ENCODE measurements at regions not wholly inside any gene's neighbourhood (a gene's known extent, or its start where the extent isn't known, plus 50 kb on each side); places are given as distances from the start of the nearest gene placed in this dataset.
"Not testable (repeated sequence)": the region's sequence is repeated elsewhere in the genome, so short reads cannot be mapped to it uniquely, and the experiment has no call there.

DNA sequence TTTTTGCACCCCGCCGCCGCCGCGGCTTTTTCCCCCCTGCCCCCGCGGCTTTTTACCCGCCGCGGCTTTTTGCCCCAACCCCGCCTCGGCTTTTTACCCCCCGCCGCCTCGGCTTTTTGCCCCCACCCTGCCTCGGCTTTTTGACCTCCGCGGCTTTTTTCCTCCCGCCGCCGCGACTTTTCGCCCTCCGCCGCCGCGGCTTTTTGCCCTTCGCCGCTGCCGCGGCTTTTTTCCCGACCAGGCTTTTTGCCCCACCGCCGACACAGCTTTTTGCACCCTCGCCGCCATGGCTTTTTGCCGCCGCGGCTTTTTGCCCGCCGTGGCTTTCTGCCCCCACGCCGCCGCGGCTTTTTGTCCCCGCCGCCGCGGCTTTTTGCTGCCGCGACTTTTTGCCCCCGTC is 137.0 kb upstream of the TP53TG3D start (continued):
- TF ChIP-seq, protein P1, sequence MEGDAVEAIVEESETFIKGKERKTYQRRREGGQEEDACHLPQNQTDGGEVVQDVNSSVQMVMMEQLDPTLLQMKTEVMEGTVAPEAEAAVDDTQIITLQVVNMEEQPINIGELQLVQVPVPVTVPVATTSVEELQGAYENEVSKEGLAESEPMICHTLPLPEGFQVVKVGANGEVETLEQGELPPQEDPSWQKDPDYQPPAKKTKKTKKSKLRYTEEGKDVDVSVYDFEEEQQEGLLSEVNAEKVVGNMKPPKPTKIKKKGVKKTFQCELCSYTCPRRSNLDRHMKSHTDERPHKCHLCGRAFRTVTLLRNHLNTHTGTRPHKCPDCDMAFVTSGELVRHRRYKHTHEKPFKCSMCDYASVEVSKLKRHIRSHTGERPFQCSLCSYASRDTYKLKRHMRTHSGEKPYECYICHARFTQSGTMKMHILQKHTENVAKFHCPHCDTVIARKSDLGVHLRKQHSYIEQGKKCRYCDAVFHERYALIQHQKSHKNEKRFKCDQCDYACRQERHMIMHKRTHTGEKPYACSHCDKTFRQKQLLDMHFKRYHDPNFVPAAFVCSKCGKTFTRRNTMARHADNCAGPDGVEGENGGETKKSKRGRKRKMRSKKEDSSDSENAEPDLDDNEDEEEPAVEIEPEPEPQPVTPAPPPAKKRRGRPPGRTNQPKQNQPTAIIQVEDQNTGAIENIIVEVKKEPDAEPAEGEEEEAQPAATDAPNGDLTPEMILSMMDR (IDR thresholded peaks at IDR 0.05) = no peak
- TF ChIP-seq, protein P2, sequence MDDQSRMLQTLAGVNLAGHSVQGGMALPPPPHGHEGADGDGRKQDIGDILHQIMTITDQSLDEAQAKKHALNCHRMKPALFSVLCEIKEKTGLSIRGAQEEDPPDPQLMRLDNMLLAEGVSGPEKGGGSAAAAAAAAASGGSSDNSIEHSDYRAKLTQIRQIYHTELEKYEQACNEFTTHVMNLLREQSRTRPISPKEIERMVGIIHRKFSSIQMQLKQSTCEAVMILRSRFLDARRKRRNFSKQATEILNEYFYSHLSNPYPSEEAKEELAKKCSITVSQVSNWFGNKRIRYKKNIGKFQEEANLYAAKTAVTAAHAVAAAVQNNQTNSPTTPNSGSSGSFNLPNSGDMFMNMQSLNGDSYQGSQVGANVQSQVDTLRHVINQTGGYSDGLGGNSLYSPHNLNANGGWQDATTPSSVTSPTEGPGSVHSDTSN (IDR thresholded peaks at IDR 0.05) = no peak
- TF ChIP-seq RXRA (IDR thresholded peaks at IDR 0.05; ENCODE audit: borderline replicate concordance, low read depth) = no peak

DNA sequence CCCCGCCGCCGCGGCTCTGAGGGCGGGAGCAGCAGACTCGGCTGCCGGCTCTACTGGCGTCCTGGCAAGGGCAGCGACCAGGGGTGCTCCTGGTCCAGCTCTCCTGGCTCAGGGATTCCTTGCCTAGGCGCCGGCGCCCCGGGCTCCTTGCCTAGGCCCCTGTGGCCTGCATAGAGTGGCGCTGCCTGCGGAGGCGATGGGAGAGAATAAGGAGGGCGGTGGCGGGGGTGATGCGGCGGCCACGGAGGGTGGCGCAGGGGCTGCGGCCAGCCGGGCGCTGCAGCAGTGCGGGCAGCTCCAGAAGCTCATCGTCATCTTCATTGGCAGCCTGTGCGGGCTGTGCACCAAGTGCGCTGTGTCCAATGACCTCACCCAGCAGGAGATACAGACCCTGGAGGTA is 136.6 kb upstream of the TP53TG3D start:
- WGBS (ENCODE audit: low lambda C conversion rate) = 59% methylated on average over 19 of the region's 29 CpGs
- Histone ChIP-seq H3K4me3 (ENCODE audit: low read depth in 2 of 2, low read length in 1 of 2) (peak overlapping the region; percentile 54 to 63; a peak in 3 of 4 replicates), H3K4me2 (peak overlapping the region; percentile 69)

DNA sequence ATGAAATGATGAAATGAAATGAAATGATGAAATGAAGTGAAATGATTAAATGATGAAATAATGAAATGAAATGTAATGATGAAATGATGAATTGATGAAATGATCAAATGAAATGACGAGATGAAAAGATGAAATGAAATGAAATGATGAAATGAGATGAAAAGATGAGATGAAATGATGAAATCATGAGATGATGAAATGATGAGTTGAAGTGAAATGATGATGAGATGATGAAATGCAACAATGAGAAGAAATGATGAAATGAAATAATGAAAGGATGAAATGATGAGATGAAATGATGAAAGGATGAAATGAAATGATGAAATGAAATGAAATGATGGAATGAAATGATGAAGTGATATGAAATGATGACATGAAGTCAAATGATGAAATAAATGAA is 132.7 kb upstream of the TP53TG3D start:
- H3K27ac ChIP-seq (ENCODE audit: low read depth in 2 of 2, low read length in 1 of 2); POLR2A ChIA-PET; H3K4me2 ChIP-seq; H3K79me2 ChIP-seq (ENCODE audit: insufficient read depth); H3K4me1 ChIP-seq (ENCODE audit: control insufficient read depth in 1 of 2, insufficient read depth in 2 of 2, low read depth in 1 of 2, low read length in 1 of 2); H3K4me3 ChIP-seq (ENCODE audit: low read depth in 2 of 2, low read length in 1 of 2); CTCF ChIA-PET; H2AFZ ChIP-seq (ENCODE audit: low read depth); H3K36me3 ChIP-seq (replicated peaks in 1 of 2; ENCODE audit: control insufficient read depth in 1 of 2, insufficient read depth in 2 of 2, low read length in 1 of 2); H4K20me1 ChIP-seq (ENCODE audit: insufficient read depth); DNase-seq; H3F3A ChIP-seq (replicated peaks; ENCODE audit: insufficient read depth); H3K9me3 ChIP-seq; H3K9ac ChIP-seq; H3K9me2 ChIP-seq; H3K27me3 ChIP-seq (ENCODE audit: insufficient read depth): not testable (repeated sequence)
- 83% methylated on average over 1 of the region's 1 CpG for WGBS (ENCODE audit: low lambda C conversion rate)

More for the DNA sequence above, 136.6 kb upstream of the TP53TG3D start:
- H3K27ac ChIP-seq (ENCODE audit: low read depth in 2 of 2, low read length in 1 of 2); H3K9ac ChIP-seq; DNase-seq; CTCF ChIA-PET; POLR2A ChIA-PET; H4K20me1 ChIP-seq (ENCODE audit: insufficient read depth); H3F3A ChIP-seq (replicated peaks; ENCODE audit: insufficient read depth); H3K79me2 ChIP-seq (ENCODE audit: insufficient read depth); H3K9me2 ChIP-seq; H3K9me3 ChIP-seq; H3K4me1 ChIP-seq (ENCODE audit: control insufficient read depth in 1 of 2, insufficient read depth in 2 of 2, low read depth in 1 of 2, low read length in 1 of 2); H3K36me3 ChIP-seq (replicated peaks in 1 of 2; ENCODE audit: control insufficient read depth in 1 of 2, insufficient read depth in 2 of 2, low read length in 1 of 2); H3K27me3 ChIP-seq (ENCODE audit: insufficient read depth): not testable (repeated sequence)
- H2AFZ ChIP-seq (ENCODE audit: low read depth) = peak overlapping the region; percentile 79; the same call in 1 of the 2 replicates

DNA sequence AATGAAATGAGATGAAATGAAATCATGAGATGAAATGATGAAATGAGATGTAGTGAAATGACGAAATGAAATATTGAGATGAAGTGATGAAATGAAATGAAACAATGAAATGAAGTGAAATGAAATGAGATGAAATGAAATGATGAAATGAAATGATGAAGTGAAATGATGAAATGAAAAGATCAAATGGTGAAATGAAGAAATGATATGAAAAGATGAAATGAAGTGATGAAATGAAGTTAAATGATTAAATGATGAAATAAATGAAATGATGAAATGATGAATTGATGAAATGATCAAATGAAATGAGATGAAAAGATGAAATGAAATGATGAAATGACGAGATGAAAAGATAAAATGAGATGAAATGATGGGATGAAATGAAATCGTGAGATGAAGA is 132.3 kb upstream of the TP53TG3D start:
- POLR2A ChIA-PET, H3K4me2 ChIP-seq: not testable (repeated sequence)
- WGBS (ENCODE audit: low lambda C conversion rate) = 88% methylated on average over 3 of the region's 3 CpGs

DNA sequence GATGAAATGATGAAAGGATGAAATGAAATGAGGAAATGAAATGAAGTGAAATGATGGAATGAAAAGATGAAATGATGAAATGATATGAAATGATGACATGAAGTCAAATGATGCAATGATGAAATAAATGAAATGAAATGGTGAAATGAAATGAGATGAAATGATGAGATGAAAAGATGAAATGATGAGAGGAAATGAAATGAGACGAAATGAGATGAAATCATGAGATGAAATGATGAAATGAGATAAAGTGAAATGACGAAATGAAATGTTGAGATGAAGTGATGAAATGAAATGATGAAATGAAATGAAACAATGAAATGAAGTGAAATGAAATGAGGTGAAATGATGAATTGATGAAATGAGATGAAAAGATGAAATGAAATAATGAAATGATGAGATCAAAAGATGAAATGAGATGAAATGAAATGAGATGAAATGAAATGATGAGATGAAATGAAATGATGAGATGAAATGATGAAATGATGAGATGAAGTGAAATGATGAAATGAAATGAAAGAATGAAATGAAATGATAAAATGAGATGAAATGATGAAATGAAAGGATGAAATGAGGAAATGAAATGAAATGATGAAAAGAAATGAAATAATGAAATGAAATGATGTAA is 131.7 kb upstream of the TP53TG3D start:
- H4K20me1 ChIP-seq (ENCODE audit: insufficient read depth); H3K36me3 ChIP-seq (replicated peaks in 1 of 2; ENCODE audit: control insufficient read depth in 1 of 2, insufficient read depth in 2 of 2, low read length in 1 of 2); CTCF ChIA-PET; H3K4me3 ChIP-seq (ENCODE audit: low read depth in 2 of 2, low read length in 1 of 2); DNase-seq; H3K9me3 ChIP-seq; H3K9ac ChIP-seq; POLR2A ChIA-PET; H3K27me3 ChIP-seq (ENCODE audit: insufficient read depth); H3K79me2 ChIP-seq (ENCODE audit: insufficient read depth); H3K4me1 ChIP-seq (ENCODE audit: control insufficient read depth in 1 of 2, insufficient read depth in 2 of 2, low read depth in 1 of 2, low read length in 1 of 2); H3K27ac ChIP-seq (ENCODE audit: low read depth in 2 of 2, low read length in 1 of 2); H3K9me2 ChIP-seq; H3K4me2 ChIP-seq; H3F3A ChIP-seq (replicated peaks; ENCODE audit: insufficient read depth); H2AFZ ChIP-seq (ENCODE audit: low read depth): not testable (repeated sequence)
- WGBS (ENCODE audit: low lambda C conversion rate) = 91% methylated on average over 2 of the region's 2 CpGs

More for the DNA sequence above, 132.3 kb upstream of the TP53TG3D start:
- H3K4me3 ChIP-seq (ENCODE audit: low read depth in 2 of 2, low read length in 1 of 2); H4K20me1 ChIP-seq (ENCODE audit: insufficient read depth); H2AFZ ChIP-seq (ENCODE audit: low read depth); H3K9me3 ChIP-seq; H3K27ac ChIP-seq (ENCODE audit: low read depth in 2 of 2, low read length in 1 of 2); H3F3A ChIP-seq (replicated peaks; ENCODE audit: insufficient read depth); DNase-seq; H3K79me2 ChIP-seq (ENCODE audit: insufficient read depth); H3K36me3 ChIP-seq (replicated peaks in 1 of 2; ENCODE audit: control insufficient read depth in 1 of 2, insufficient read depth in 2 of 2, low read length in 1 of 2); CTCF ChIA-PET; H3K27me3 ChIP-seq (ENCODE audit: insufficient read depth); H3K4me1 ChIP-seq (ENCODE audit: control insufficient read depth in 1 of 2, insufficient read depth in 2 of 2, low read depth in 1 of 2, low read length in 1 of 2); H3K9ac ChIP-seq; H3K9me2 ChIP-seq: not testable (repeated sequence)

DNA sequence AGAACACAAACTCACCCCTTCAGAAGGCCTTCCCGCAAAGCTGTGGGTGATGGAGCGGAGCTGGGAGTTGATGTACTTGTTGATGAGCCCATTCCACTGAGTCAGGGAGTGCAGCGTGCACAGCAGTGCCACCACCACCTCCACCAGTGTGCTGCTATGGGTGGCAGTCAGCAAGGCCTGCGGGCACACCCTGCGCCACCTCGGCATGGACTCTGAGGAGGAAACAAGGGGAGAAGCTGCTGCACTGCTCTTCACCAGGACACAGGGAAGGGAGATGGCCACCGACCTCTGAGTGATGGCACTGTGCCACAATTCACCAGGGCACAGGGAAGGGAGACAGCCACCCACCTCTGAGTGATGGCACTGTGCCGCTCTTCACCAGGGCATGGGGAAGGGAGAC is 100.7 kb upstream of the TP53TG3D start:
- H3K4me2 ChIP-seq; POLR2A ChIA-PET; H3K4me3 ChIP-seq (ENCODE audit: low read depth in 2 of 2, low read length in 1 of 2); H3K9me2 ChIP-seq; H3K36me3 ChIP-seq (replicated peaks in 1 of 2; ENCODE audit: control insufficient read depth in 1 of 2, insufficient read depth in 2 of 2, low read length in 1 of 2); H3K4me1 ChIP-seq (ENCODE audit: control insufficient read depth in 1 of 2, insufficient read depth in 2 of 2, low read depth in 1 of 2, low read length in 1 of 2); H3K79me2 ChIP-seq (ENCODE audit: insufficient read depth); CTCF ChIA-PET; DNase-seq; H3F3A ChIP-seq (replicated peaks; ENCODE audit: insufficient read depth); H3K27me3 ChIP-seq (ENCODE audit: insufficient read depth); H4K20me1 ChIP-seq (ENCODE audit: insufficient read depth); H2AFZ ChIP-seq (ENCODE audit: low read depth); H3K9me3 ChIP-seq; H3K27ac ChIP-seq (ENCODE audit: low read depth in 2 of 2, low read length in 1 of 2); H3K9ac ChIP-seq: not testable (repeated sequence)
- WGBS (ENCODE audit: low lambda C conversion rate) = no CpG with 5 or more reads among the region's 8 CpGs

Measured in SK-N-SH (cell line).